ENCODE measurements at regions not wholly inside any gene's neighbourhood (a gene's known extent, or its start where the extent isn't known, plus 50 kb on each side); places are given as distances from the start of the nearest gene placed in this dataset.

DNA sequence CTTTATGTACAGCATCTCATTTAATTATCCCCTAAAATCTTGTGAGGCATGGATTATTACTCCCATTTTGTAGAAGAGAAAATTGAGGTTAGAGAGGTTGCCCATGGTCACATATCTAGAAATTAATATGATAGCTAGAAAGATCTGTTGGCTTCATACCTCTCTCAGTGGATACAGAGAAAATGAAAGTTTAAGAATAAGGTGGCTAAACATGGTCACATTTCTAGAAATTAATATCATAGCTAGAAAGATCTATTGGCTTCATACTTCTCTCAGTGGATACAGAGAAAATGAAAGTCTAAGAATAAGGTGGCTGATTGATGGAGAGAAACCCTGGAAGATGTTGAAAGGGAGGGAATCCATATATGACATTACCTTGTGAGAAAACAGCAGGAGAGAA, 260.7 kb upstream of the MAN1A1 start:
- TF ChIP-seq, protein P1, sequence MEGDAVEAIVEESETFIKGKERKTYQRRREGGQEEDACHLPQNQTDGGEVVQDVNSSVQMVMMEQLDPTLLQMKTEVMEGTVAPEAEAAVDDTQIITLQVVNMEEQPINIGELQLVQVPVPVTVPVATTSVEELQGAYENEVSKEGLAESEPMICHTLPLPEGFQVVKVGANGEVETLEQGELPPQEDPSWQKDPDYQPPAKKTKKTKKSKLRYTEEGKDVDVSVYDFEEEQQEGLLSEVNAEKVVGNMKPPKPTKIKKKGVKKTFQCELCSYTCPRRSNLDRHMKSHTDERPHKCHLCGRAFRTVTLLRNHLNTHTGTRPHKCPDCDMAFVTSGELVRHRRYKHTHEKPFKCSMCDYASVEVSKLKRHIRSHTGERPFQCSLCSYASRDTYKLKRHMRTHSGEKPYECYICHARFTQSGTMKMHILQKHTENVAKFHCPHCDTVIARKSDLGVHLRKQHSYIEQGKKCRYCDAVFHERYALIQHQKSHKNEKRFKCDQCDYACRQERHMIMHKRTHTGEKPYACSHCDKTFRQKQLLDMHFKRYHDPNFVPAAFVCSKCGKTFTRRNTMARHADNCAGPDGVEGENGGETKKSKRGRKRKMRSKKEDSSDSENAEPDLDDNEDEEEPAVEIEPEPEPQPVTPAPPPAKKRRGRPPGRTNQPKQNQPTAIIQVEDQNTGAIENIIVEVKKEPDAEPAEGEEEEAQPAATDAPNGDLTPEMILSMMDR (IDR thresholded peaks at IDR 0.05), result no peak
- TF ChIP-seq POLR2A (IDR thresholded peaks at IDR 0.05), result no peak

Measured in heart left ventricle (tissue), 13 donors.